HG02610 (cell line): ENCODE measurements at regions not wholly inside any gene's neighbourhood (a gene's known extent, or its start where the extent isn't known, plus 50 kb on each side); places are given as distances from the start of the nearest gene placed in this dataset.

Experiments
- ATAC-seq: cut with Tn5 transposase; IDR thresholded peaks from one replicate; pipeline ENCODE4 v1.9.1; 2021; ENCODE audit warnings: mild to moderate bottlenecking, moderate library complexity; ENCODE audit not compliant: unreplicated experiment

- ATAC-seq = peak; percentile 91
Measured at GRCh38 chr7:140242057-140243031, 65.6 kb upstream of the KDM7A start.

- ATAC-seq = no peak
Measured at GRCh38 chr7:140239653-140239935, 62.8 kb upstream of the KDM7A start.

GRCh38 chr7:140238778-140239652 lies 62.2 kb upstream of the KDM7A start:
- ATAC-seq = no peak

GRCh38 chr7:140237390-140237789 lies 60.6 kb upstream of the KDM7A start:
- ATAC-seq = no peak

- no peak for ATAC-seq
Measured at GRCh38 chr7:140236626-140237025, 59.8 kb upstream of the KDM7A start.

- no peak for ATAC-seq
Measured at GRCh38 chr7:140235114-140235513, 58.3 kb upstream of the KDM7A start.

- peak; percentile 87 for ATAC-seq
Measured at GRCh38 chr7:140232957-140233917, 56.5 kb upstream of the KDM7A start.

GRCh38 chr7:140231771-140232491 lies 55.1 kb upstream of the KDM7A start:
- no peak for ATAC-seq

- no peak for ATAC-seq
Measured at GRCh38 chr7:140230861-140231770, 54.3 kb upstream of the KDM7A start.

- ATAC-seq = no peak
Measured at GRCh38 chr7:140230516-140230860, 53.7 kb upstream of the KDM7A start.

GRCh38 chr7:140229591-140230515 lies 53.1 kb upstream of the KDM7A start:
- no peak for ATAC-seq

GRCh38 chr7:140229101-140229525 lies 52.3 kb upstream of the KDM7A start:
- no peak for ATAC-seq
